ENCODE measurements at regions not wholly inside any gene's neighbourhood (a gene's known extent, or its start where the extent isn't known, plus 50 kb on each side); places are given as distances from the start of the nearest gene placed in this dataset.

GRCh38 chr17:74015990-74016389 is 187.5 kb upstream of the RPL38 start (continued):
- TF ChIP-seq SUZ12 (IDR thresholded peaks at IDR 0.05; ENCODE audit: low read length): no peak
- no peak for TF ChIP-seq SRF (IDR thresholded peaks at IDR 0.05; ENCODE audit: low read depth, low read length)
- no peak for TF ChIP-seq TBP (IDR thresholded peaks at IDR 0.05; ENCODE audit: low read depth, low read length)
- no peak for TF ChIP-seq CTCF (IDR thresholded peaks at IDR 0.05; ENCODE audit: control extremely low read depth in 1 of 3, insufficient read depth in 1 of 3, low read depth in 1 of 3, low read length in 3 of 3)
